Smooth muscle cell (in vitro differentiated cells): ENCODE measurements at regions not wholly inside any gene's neighbourhood (a gene's known extent, or its start where the extent isn't known, plus 50 kb on each side); places are given as distances from the start of the nearest gene placed in this dataset.

Experiments used
- DNase-seq: peaks from one replicate; lab custom pipeline; 2025; ENCODE audit not compliant: unreplicated experiment; lab: John Stamatoyannopoulos, UW
- H2AFZ ChIP-seq: fragments of 200-600 bp; sonication (generic); 2 replicates; pipeline ENCODE4 v1.6.0; 2016; ENCODE audit warnings: antibody characterized with exemption, low read depth, mild to moderate bottlenecking
- H3F3A ChIP-seq: fragments of 200-600 bp; sonication (generic); 2 replicates; pipeline ENCODE4 v1.6.0; 2017; ENCODE audit warnings: antibody characterized with exemption, low read depth
- H3K27ac ChIP-seq: fragments of 200-600 bp; sonication (generic); 2 replicates; pipeline ENCODE4 v1.5.1; 2016; ENCODE audit warnings: low read depth, mild to moderate bottlenecking
- H3K27me3 ChIP-seq: fragments of 200-600 bp; sonication (generic); 2 replicates; pipeline ENCODE4 v1.6.1; 2016; ENCODE audit warnings: low read depth, mild to moderate bottlenecking
- H3K36me3 ChIP-seq: fragments of 200-600 bp; sonication (generic); 2 replicates; pipeline ENCODE4 v1.5.1; 2016; ENCODE audit warnings: low read depth
- H3K4me1 ChIP-seq: fragments of 200-600 bp; sonication (generic); 2 replicates; pipeline ENCODE4 v1.5.1; 2016; ENCODE audit warnings: low read depth
- H3K4me2 ChIP-seq: fragments of 200-600 bp; sonication (generic); 2 replicates; pipeline ENCODE4 v1.6.0; 2016; ENCODE audit warnings: mild to moderate bottlenecking
- H3K4me3 ChIP-seq: fragments of 200-600 bp; sonication (generic); 2 replicates; pipeline ENCODE4 v1.5.1; 2016; ENCODE audit warnings: mild to moderate bottlenecking
- H3K79me2 ChIP-seq: fragments of 200-600 bp; sonication (generic); 2 replicates; pipeline ENCODE4 v1.6.0; 2016; ENCODE audit warnings: low read depth, mild to moderate bottlenecking
- H3K9ac ChIP-seq: fragments of 200-600 bp; sonication (generic); 2 replicates; pipeline ENCODE4 v1.6.0; 2016; ENCODE audit warnings: low read depth
- H3K9me3 ChIP-seq: fragments of 200-600 bp; sonication (generic); replicated peaks from 2 replicates; pipeline ENCODE4 v1.5.1; 2016; ENCODE audit warnings: low read depth
- H4K20me1 ChIP-seq: fragments of 200-600 bp; sonication (generic); 2 replicates; pipeline ENCODE4 v1.6.0; 2016; ENCODE audit warnings: low read depth
- WGBS: methylation state at CpG from one replicate; pipeline ENCODE4 v1.1.7; 2016; ENCODE audit warnings: low lambda C conversion rate; 5-methylcytosine and 5-hydroxymethylcytosine counted together
- TF ChIP-seq, protein P1 (sequence below): fragments of 200-600 bp; sonication (generic); IDR thresholded peaks from 2 replicates; pipeline ENCODE4 v1.5.1; 2017; ENCODE audit warnings: borderline replicate concordance, mild to moderate bottlenecking, antibody characterized with exemption; ENCODE audit not compliant: insufficient read depth, poor library complexity, severe bottlenecking

DNA sequence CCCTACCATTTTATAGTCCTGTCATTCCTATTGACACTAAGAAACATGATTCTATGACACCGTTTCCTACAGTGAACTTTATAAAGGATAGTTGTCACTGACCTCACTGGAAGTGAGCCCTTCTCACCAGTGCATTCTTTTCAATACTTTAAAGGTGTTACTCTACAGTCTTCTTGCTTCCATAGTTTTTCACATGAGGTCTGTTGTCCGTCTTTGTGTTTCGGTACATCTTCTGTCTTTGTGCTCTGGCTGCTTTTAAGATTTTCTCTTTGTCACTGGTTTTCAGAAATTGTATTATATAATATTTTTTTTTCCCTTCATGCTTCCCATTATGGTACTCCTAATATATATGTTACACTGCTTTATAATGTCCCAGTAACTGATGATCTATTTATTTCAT lies 174.2 kb downstream of the KIF20B start:
- no peaks in the 10 kb centered on the region for H3K4me1 ChIP-seq
- H3K9ac ChIP-seq, result no peak overlapping the region
- no peak overlapping the region for H3K4me2 ChIP-seq
- H2AFZ ChIP-seq, result no peak overlapping the region
- no peaks in the 10 kb centered on the region for H3K79me2 ChIP-seq
- no peaks in the 10 kb centered on the region for H3K27me3 ChIP-seq
- no peaks in the 10 kb centered on the region for H3F3A ChIP-seq
- DNase-seq, result no peak
- H3K27ac ChIP-seq, result no peak overlapping the region
- TF ChIP-seq, protein P1, sequence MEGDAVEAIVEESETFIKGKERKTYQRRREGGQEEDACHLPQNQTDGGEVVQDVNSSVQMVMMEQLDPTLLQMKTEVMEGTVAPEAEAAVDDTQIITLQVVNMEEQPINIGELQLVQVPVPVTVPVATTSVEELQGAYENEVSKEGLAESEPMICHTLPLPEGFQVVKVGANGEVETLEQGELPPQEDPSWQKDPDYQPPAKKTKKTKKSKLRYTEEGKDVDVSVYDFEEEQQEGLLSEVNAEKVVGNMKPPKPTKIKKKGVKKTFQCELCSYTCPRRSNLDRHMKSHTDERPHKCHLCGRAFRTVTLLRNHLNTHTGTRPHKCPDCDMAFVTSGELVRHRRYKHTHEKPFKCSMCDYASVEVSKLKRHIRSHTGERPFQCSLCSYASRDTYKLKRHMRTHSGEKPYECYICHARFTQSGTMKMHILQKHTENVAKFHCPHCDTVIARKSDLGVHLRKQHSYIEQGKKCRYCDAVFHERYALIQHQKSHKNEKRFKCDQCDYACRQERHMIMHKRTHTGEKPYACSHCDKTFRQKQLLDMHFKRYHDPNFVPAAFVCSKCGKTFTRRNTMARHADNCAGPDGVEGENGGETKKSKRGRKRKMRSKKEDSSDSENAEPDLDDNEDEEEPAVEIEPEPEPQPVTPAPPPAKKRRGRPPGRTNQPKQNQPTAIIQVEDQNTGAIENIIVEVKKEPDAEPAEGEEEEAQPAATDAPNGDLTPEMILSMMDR, result no peak
- H3K36me3 ChIP-seq, result no peaks in the 10 kb centered on the region
- WGBS, result 94% methylated on average over 3 of the region's 3 CpGs
- no peaks in the 10 kb centered on the region for H4K20me1 ChIP-seq
- no peak overlapping the region for H3K4me3 ChIP-seq
- H3K9me3 ChIP-seq, result no peaks in the 10 kb centered on the region

GRCh38 chr10:89879121-89879520 lies 177.7 kb downstream of the KIF20B start:
- Histone ChIP-seq H3K79me2 (no peaks in the 10 kb centered on the region), H3F3A (no peaks in the 10 kb centered on the region), H3K9ac (no peak overlapping the region), H3K4me1 (no peaks in the 10 kb centered on the region), H3K27ac (no peak overlapping the region), H3K9me3 (no peaks in the 10 kb centered on the region), H4K20me1 (no peaks in the 10 kb centered on the region), H3K27me3 (no peaks in the 10 kb centered on the region), H3K4me3 (no peak overlapping the region), H2AFZ (no peak overlapping the region), H3K4me2 (no peak overlapping the region), H3K36me3 (no peaks in the 10 kb centered on the region)
- TF ChIP-seq, protein P1, result no peak
- DNase-seq, result no peak

- Histone ChIP-seq H2AFZ (peak overlapping the region; percentile 70), H3K4me2 (peak overlapping the region; percentile 56), H3K4me3 (no peak overlapping the region), H3K4me1 (no peaks in the 10 kb centered on the region), H3K9ac (no peak overlapping the region), H3K27me3 (no peaks in the 10 kb centered on the region), H3F3A (no peaks in the 10 kb centered on the region), H4K20me1 (no peaks in the 10 kb centered on the region), H3K36me3 (no peaks in the 10 kb centered on the region), H3K79me2 (no peaks in the 10 kb centered on the region), H3K27ac (peak overlapping the region; percentile 60), H3K9me3 (no peaks in the 10 kb centered on the region)
- 59% methylated on average over 4 of the region's 4 CpGs for WGBS
- DNase-seq, result no peak
- TF ChIP-seq, protein P1, result no peak
Measured at GRCh38 chr10:89887406-89887805, 186.0 kb downstream of the KIF20B start.

DNA sequence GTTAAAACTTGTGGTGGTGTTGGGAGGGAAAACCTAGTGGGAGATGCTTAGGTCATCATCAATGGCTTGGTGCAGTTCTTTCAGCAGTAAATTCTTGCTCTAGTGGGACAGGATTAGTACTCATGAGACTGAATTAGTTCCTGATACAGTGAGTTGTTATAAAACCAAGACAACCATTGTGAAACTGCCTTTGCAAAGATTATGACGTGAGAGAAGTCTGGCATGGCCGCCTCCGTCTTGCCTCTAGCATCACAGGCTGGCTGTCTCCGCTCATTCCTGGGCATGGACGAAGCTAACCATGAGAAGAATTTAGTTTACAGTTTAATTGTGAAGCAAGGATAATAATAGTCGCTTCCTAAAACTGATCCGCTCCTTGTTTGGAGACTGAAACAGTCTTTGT lies 186.4 kb downstream of the KIF20B start:
- TF ChIP-seq, protein P1, result no peak
- Histone ChIP-seq H2AFZ (peak overlapping the region; percentile 70), H3K27ac (peak overlapping the region; percentile 60), H3K27me3 (no peaks in the 10 kb centered on the region), H3K36me3 (no peaks in the 10 kb centered on the region), H3K9me3 (no peaks in the 10 kb centered on the region), H4K20me1 (no peaks in the 10 kb centered on the region), H3K4me1 (no peaks in the 10 kb centered on the region), H3K4me3 (no peak overlapping the region), H3F3A (no peaks in the 10 kb centered on the region), H3K79me2 (no peaks in the 10 kb centered on the region), H3K9ac (peak overlapping the region; percentile 55), H3K4me2 (peak overlapping the region; percentile 56)
- 48% methylated on average over 7 of the region's 7 CpGs for WGBS
- no peak for DNase-seq
